Ishikawa (cell line): ENCODE measurements at regions not wholly inside any gene's neighbourhood (a gene's known extent, or its start where the extent isn't known, plus 50 kb on each side); places are given as distances from the start of the nearest gene placed in this dataset.

Source experiments
- CEBPB ChIP-seq: IDR thresholded peaks from 2 replicates; pipeline ENCODE4 v1.6.1; 2012
- CREB1 ChIP-seq: IDR thresholded peaks from 2 replicates; pipeline ENCODE4 v1.6.1; 2012; ENCODE audit warnings: low read depth
- EGR1 ChIP-seq: IDR thresholded peaks from 2 replicates; pipeline ENCODE4 v1.6.1; 2012
- EP300 ChIP-seq: IDR thresholded peaks from 2 replicates; pipeline ENCODE4 v1.6.1; 2012; ENCODE audit warnings: borderline replicate concordance
- FOXM1 ChIP-seq: IDR thresholded peaks from 2 replicates; pipeline ENCODE4 v1.6.1; 2012; ENCODE audit warnings: low read depth, borderline replicate concordance
- NFIC ChIP-seq: IDR thresholded peaks from 2 replicates; pipeline ENCODE4 v1.6.1; 2012
- RAD21 ChIP-seq: IDR thresholded peaks from 2 replicates; pipeline ENCODE4 v1.6.1; 2012; ENCODE audit warnings: low read depth
- TAF1 ChIP-seq: IDR thresholded peaks from 2 replicates; pipeline ENCODE4 v1.6.1; 2012; ENCODE audit warnings: low read depth, mild to moderate bottlenecking
- TCF12 ChIP-seq: IDR thresholded peaks from 2 replicates; pipeline ENCODE4 v1.6.1; 2012; ENCODE audit warnings: low read depth
- YY1 ChIP-seq: IDR thresholded peaks from 2 replicates; pipeline ENCODE4 v1.6.1; 2012; ENCODE audit warnings: low read depth
- ZBTB7A ChIP-seq: IDR thresholded peaks from 2 replicates; pipeline ENCODE4 v1.6.1; 2012; ENCODE audit warnings: low read depth
- TF ChIP-seq, protein P1 (sequence below): IDR thresholded peaks from 2 replicates; pipeline ENCODE4 v1.6.1; 2012
- TF ChIP-seq, protein P2 (sequence below): IDR thresholded peaks from 2 replicates; pipeline ENCODE4 v1.6.1; 2012; ENCODE audit warnings: low read depth, mild to moderate bottlenecking
- TF ChIP-seq, protein P3 (sequence below): IDR thresholded peaks from 2 replicates; pipeline ENCODE4 v1.6.1; 2012

DNA sequence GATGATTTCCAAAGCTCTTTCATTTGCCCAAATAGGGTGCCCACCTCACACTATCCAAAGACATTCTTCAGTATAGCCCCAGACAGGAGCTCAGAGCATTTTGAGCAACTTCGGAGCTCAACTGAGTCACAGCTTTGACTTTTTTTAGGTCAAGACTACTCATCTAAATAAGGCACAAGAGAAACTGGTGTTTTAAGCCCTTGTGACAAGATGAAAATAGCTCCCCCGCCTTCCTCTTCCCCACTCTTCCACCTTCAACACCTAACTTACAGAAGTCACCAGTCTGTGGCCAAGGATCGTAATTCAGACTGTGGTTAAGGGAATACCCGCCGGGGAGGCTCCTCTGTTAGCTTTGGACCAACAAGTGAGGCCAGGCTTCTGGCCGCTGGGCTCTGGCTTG lies 60.4 kb upstream of the CA12 start:
- TF ChIP-seq RAD21: no peak
- no peak for TF ChIP-seq YY1
- no peak for TF ChIP-seq TCF12
- no peak for TF ChIP-seq EGR1
- TF ChIP-seq ZBTB7A: no peak
- no peak for TF ChIP-seq CEBPB
- TF ChIP-seq TAF1: no peak
- TF ChIP-seq, protein P1, sequence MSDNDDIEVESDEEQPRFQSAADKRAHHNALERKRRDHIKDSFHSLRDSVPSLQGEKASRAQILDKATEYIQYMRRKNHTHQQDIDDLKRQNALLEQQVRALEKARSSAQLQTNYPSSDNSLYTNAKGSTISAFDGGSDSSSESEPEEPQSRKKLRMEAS: no peak
- TF ChIP-seq EP300: no peak
- no peak for TF ChIP-seq NFIC
- TF ChIP-seq, protein P2, sequence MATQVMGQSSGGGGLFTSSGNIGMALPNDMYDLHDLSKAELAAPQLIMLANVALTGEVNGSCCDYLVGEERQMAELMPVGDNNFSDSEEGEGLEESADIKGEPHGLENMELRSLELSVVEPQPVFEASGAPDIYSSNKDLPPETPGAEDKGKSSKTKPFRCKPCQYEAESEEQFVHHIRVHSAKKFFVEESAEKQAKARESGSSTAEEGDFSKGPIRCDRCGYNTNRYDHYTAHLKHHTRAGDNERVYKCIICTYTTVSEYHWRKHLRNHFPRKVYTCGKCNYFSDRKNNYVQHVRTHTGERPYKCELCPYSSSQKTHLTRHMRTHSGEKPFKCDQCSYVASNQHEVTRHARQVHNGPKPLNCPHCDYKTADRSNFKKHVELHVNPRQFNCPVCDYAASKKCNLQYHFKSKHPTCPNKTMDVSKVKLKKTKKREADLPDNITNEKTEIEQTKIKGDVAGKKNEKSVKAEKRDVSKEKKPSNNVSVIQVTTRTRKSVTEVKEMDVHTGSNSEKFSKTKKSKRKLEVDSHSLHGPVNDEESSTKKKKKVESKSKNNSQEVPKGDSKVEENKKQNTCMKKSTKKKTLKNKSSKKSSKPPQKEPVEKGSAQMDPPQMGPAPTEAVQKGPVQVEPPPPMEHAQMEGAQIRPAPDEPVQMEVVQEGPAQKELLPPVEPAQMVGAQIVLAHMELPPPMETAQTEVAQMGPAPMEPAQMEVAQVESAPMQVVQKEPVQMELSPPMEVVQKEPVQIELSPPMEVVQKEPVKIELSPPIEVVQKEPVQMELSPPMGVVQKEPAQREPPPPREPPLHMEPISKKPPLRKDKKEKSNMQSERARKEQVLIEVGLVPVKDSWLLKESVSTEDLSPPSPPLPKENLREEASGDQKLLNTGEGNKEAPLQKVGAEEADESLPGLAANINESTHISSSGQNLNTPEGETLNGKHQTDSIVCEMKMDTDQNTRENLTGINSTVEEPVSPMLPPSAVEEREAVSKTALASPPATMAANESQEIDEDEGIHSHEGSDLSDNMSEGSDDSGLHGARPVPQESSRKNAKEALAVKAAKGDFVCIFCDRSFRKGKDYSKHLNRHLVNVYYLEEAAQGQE: no peak
- TF ChIP-seq CREB1: no peak
- TF ChIP-seq, protein P3, sequence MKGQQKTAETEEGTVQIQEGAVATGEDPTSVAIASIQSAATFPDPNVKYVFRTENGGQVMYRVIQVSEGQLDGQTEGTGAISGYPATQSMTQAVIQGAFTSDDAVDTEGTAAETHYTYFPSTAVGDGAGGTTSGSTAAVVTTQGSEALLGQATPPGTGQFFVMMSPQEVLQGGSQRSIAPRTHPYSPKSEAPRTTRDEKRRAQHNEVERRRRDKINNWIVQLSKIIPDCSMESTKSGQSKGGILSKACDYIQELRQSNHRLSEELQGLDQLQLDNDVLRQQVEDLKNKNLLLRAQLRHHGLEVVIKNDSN: no peak
- no peak for TF ChIP-seq FOXM1
